Muscle of leg (tissue), 3 donors: ENCODE measurements at regions not wholly inside any gene's neighbourhood (a gene's known extent, or its start where the extent isn't known, plus 50 kb on each side); places are given as distances from the start of the nearest gene placed in this dataset.

Experiments
- DNase-seq: peaks from one replicate; pipeline ENCODE4 v3.0.0; 2013
- H3K27ac ChIP-seq: one replicate; pipeline ENCODE4 v1.5.1; 2013; ENCODE audit warnings: mild to moderate bottlenecking, low read length, control low read depth
- H3K27me3 ChIP-seq: one replicate; pipeline ENCODE4 v1.6.1; 2013; ENCODE audit warnings: low read length; ENCODE audit not compliant: control insufficient read depth, insufficient read depth
- H3K36me3 ChIP-seq: one replicate; pipeline ENCODE4 v1.6.1; 2013; ENCODE audit warnings: low read length; ENCODE audit not compliant: control insufficient read depth, insufficient read depth
- H3K4me1 ChIP-seq: one replicate; pipeline ENCODE4 v1.6.1; 2013; ENCODE audit warnings: low read length; ENCODE audit not compliant: control insufficient read depth, insufficient read depth
- H3K4me3 ChIP-seq: one replicate; pipeline ENCODE4 v1.5.1; 2013; ENCODE audit warnings: low read length, control low read depth
- H3K9me3 ChIP-seq: replicated peaks from 2 replicates; pipeline ENCODE4 v1.6.1; 2013; ENCODE audit warnings: low read depth, low read length; ENCODE audit not compliant: control insufficient read depth
- WGBS: methylation state at CpG from one replicate; pipeline ENCODE4 v1.1.5; 2013; ENCODE audit warnings: missing lambda C conversion rate; ENCODE audit not compliant: insufficient coverage; 5-methylcytosine and 5-hydroxymethylcytosine counted together

GRCh38 chr6:21310568-21311140, 282.9 kb upstream of the SOX4 start:
- Histone ChIP-seq H3K9me3 (no peaks in the 10 kb centered on the region), H3K4me1 (no peaks in the 10 kb centered on the region), H3K4me3 (no peak overlapping the region), H3K27ac (no peak overlapping the region), H3K36me3 (no peaks in the 10 kb centered on the region), H3K27me3 (no peaks in the 10 kb centered on the region)
- no peak for DNase-seq
- 91% methylated on average over 9 of the region's 13 CpGs for WGBS

GRCh38 chr6:21312118-21312517, 281.4 kb upstream of the SOX4 start:
- H3K4me3 ChIP-seq = no peak overlapping the region
- H3K27me3 ChIP-seq = no peaks in the 10 kb centered on the region
- no peaks in the 10 kb centered on the region for H3K9me3 ChIP-seq
- H3K36me3 ChIP-seq = no peaks in the 10 kb centered on the region
- WGBS = 93% methylated on average over 4 of the region's 4 CpGs
- no peak overlapping the region for H3K27ac ChIP-seq
- H3K4me1 ChIP-seq = no peaks in the 10 kb centered on the region
- DNase-seq = no peak

GRCh38 chr6:21317642-21318041, 275.9 kb upstream of the SOX4 start:
- Histone ChIP-seq H3K36me3 (no peaks in the 10 kb centered on the region), H3K9me3 (peaks cover 2% of the 10 kb centered on the region), H3K4me1 (peaks cover 3% of the 10 kb centered on the region), H3K4me3 (no peak overlapping the region), H3K27me3 (no peaks in the 10 kb centered on the region), H3K27ac (no peak overlapping the region)
- 47% methylated on average over 11 of the region's 12 CpGs for WGBS
- DNase-seq = no peak

- Histone ChIP-seq H3K36me3 (no peaks in the 10 kb centered on the region), H3K27me3 (no peaks in the 10 kb centered on the region), H3K9me3 (peaks cover 2% of the 10 kb centered on the region), H3K4me3 (no peak overlapping the region), H3K4me1 (peaks cover 3% of the 10 kb centered on the region), H3K27ac (peak overlapping the region; percentile 3)
- DNase-seq = peak; percentile 71
- 32% methylated on average over 5 of the region's 6 CpGs for WGBS
These were observed 272.5 kb upstream of the SOX4 start for GRCh38 chr6:21321076-21321475.

GRCh38 chr6:21321531-21321930, 272.0 kb upstream of the SOX4 start:
- H3K36me3 ChIP-seq = no peaks in the 10 kb centered on the region
- peaks cover 2% of the 10 kb centered on the region for H3K9me3 ChIP-seq
- H3K27me3 ChIP-seq = no peaks in the 10 kb centered on the region
- no peak for DNase-seq
- WGBS = no CpG with 5 or more reads among the region's 2 CpGs
- H3K27ac ChIP-seq = no peak overlapping the region
- no peak overlapping the region for H3K4me3 ChIP-seq
- H3K4me1 ChIP-seq = peaks cover 3% of the 10 kb centered on the region

- peaks cover 3% of the 10 kb centered on the region for H3K4me1 ChIP-seq
- H3K4me3 ChIP-seq = no peak overlapping the region
- 91% methylated on average over 6 of the region's 14 CpGs for WGBS
- peaks cover 2% of the 10 kb centered on the region for H3K9me3 ChIP-seq
- DNase-seq = no peak
- H3K27ac ChIP-seq = no peak overlapping the region
- no peaks in the 10 kb centered on the region for H3K36me3 ChIP-seq
- H3K27me3 ChIP-seq = no peaks in the 10 kb centered on the region
These were observed 270.0 kb upstream of the SOX4 start for GRCh38 chr6:21323577-21323976.

- H3K4me3 ChIP-seq = no peak overlapping the region
These were observed 268.2 kb upstream of the SOX4 start for GRCh38 chr6:21325201-21325856.

GRCh38 chr6:21327326-21328112, 266.0 kb upstream of the SOX4 start:
- DNase-seq = no peak
- H3K36me3 ChIP-seq = no peaks in the 10 kb centered on the region
- 100% methylated on average over 1 of the region's 9 CpGs for WGBS

More at GRCh38 chr6:21325201-21325856, 268.2 kb upstream of the SOX4 start:
- peaks cover 3% of the 10 kb centered on the region for H3K4me1 ChIP-seq
- no peaks in the 10 kb centered on the region for H3K27me3 ChIP-seq
- no peak for DNase-seq
- H3K27ac ChIP-seq = no peak overlapping the region
- H3K9me3 ChIP-seq = no peaks in the 10 kb centered on the region
- WGBS = 93% methylated on average over 1 of the region's 6 CpGs
- H3K36me3 ChIP-seq = no peaks in the 10 kb centered on the region

GRCh38 chr6:21331235-21331634, 262.3 kb upstream of the SOX4 start:
- WGBS = 17% methylated on average over 2 of the region's 7 CpGs
- DNase-seq = peak; percentile 92
- no peaks in the 10 kb centered on the region for H3K9me3 ChIP-seq

More at GRCh38 chr6:21327326-21328112, 266.0 kb upstream of the SOX4 start:
- no peaks in the 10 kb centered on the region for H3K27me3 ChIP-seq
- peaks cover 7% of the 10 kb centered on the region for H3K4me1 ChIP-seq
- no peaks in the 10 kb centered on the region for H3K9me3 ChIP-seq
- no peak overlapping the region for H3K4me3 ChIP-seq
- H3K27ac ChIP-seq = no peak overlapping the region

GRCh38 chr6:21332077-21332476, 261.5 kb upstream of the SOX4 start:
- Histone ChIP-seq H3K4me3 (no peak overlapping the region), H3K9me3 (no peaks in the 10 kb centered on the region), H3K27me3 (no peaks in the 10 kb centered on the region), H3K4me1 (peaks cover 10% of the 10 kb centered on the region), H3K36me3 (no peaks in the 10 kb centered on the region), H3K27ac (no peak overlapping the region)
- no peak for DNase-seq
- WGBS = 95% methylated on average over 3 of the region's 5 CpGs

More at GRCh38 chr6:21331235-21331634, 262.3 kb upstream of the SOX4 start:
- no peak overlapping the region for H3K4me3 ChIP-seq
- H3K27ac ChIP-seq = peak overlapping the region; percentile 16
- H3K4me1 ChIP-seq = peaks cover 10% of the 10 kb centered on the region
- no peaks in the 10 kb centered on the region for H3K36me3 ChIP-seq
- no peaks in the 10 kb centered on the region for H3K27me3 ChIP-seq
